K562 (cell line): ENCODE measurements at regions not wholly inside any gene's neighbourhood (a gene's known extent, or its start where the extent isn't known, plus 50 kb on each side); places are given as distances from the start of the nearest gene placed in this dataset.

Experiments used
- ATF2 ChIP-seq: sonication (generic); formaldehyde crosslinking; IDR thresholded peaks from 2 replicates; pipeline ENCODE4 v1.8.1; 2022; ENCODE audit warnings: missing genetic modification reagents
- CTCF ChIP-seq, 3 experiments: IDR thresholded peaks in 2 of 3; conservative IDR thresholded peaks in 1 of 3; 2 replicates each; pipeline ENCODE4 v1.5.1; 2011 to 2012; ENCODE audit warnings: low read length in 3 of 3, mild to moderate bottlenecking in 3 of 3, control low read depth in 2 of 3, improper control_type of control experiment in 1 of 3, inconsistent platforms in 1 of 3, low read depth in 1 of 3, mixed read lengths in 1 of 3, moderate library complexity in 1 of 3; ENCODE audit not compliant: insufficient read depth in 2 of 3
- EZH2 ChIP-seq: IDR thresholded peaks from 2 replicates; pipeline ENCODE4 v1.6.1; 2012; ENCODE audit warnings: low read depth, mild to moderate bottlenecking, inconsistent platforms, low read length, borderline replicate concordance
- KAT2B ChIP-seq: IDR thresholded peaks from one replicate; pipeline ENCODE4 v1.6.1; 2012; ENCODE audit warnings: low read depth, mild to moderate bottlenecking, control low read depth, inconsistent platforms, low read length, moderate library complexity
- KDM1A ChIP-seq, 2 experiments: fragments of 450-650 bp; IDR thresholded peaks; 2 replicates each; pipeline ENCODE4 v1.6.1; 2016; ENCODE audit warnings: mild to moderate bottlenecking in 2 of 2
- RBBP5 ChIP-seq: fragments of 200-600 bp; sonication (generic); IDR thresholded peaks from 2 replicates; pipeline ENCODE4 v1.6.1; 2012; ENCODE audit warnings: borderline replicate concordance, mild to moderate bottlenecking, low read length, control low read depth, inconsistent platforms; ENCODE audit not compliant: insufficient read depth, poor library complexity, severe bottlenecking
- REST ChIP-seq, 2 experiments: fragments of 450-650 bp; formaldehyde crosslinking in 1 of 2; IDR thresholded peaks; 2 replicates each; pipeline versions ENCODE4 v1.4.0 to v1.6.1; 2014 to 2020; ENCODE audit warnings: mild to moderate bottlenecking in 2 of 2, borderline replicate concordance in 1 of 2, low read depth in 1 of 2
- SMC3 ChIP-seq: conservative IDR thresholded peaks from 2 replicates; pipeline ENCODE4 v1.6.1; 2011; ENCODE audit warnings: low read depth, low read length, improper control_type of control experiment; ENCODE audit not compliant: insufficient read depth
- ZBTB5 ChIP-seq: fragments of 450-650 bp; IDR thresholded peaks from 2 replicates; pipeline ENCODE4 v1.6.1; 2017; ENCODE audit warnings: antibody characterized with exemption
- ZC3H8 ChIP-seq: fragments of 450-650 bp; IDR thresholded peaks from 2 replicates; pipeline ENCODE4 v1.6.1; 2017
- ZNF77 ChIP-seq: fragments of 250-450 bp; sonication (Bioruptor Pico); IDR thresholded peaks from 2 replicates; pipeline ENCODE4 v1.5.0; 2020

- TF ChIP-seq ZC3H8 (no peak), SMC3 (no peak), ATF2 (no peak), CTCF (IDR thresholded peaks at IDR 0.05 in 2 of 3, conservative IDR thresholded peaks at IDR 0.05 in 1 of 3; ENCODE audit: insufficient read depth in 2 of 3, low read depth in 1 of 3, low read length in 3 of 3) (no peak), KDM1A (IDR thresholded peaks at IDR 0.05) (no peak), ZNF77 (no peak), REST (IDR thresholded peaks at IDR 0.05; ENCODE audit: borderline replicate concordance) (no peak), REST (CRISPR knock-in tag; IDR thresholded peaks at IDR 0.05; ENCODE audit: low read depth) (no peak), RBBP5 (no peak), KAT2B (no peak), ZBTB5 (no peak), EZH2 (no peak)
Measured at GRCh38 chr10:88121361-88121760, 257.9 kb downstream of the PTEN start.
